Right ventricle myocardium superior (tissue), 1 donor: ENCODE measurements at regions not wholly inside any gene's neighbourhood (a gene's known extent, or its start where the extent isn't known, plus 50 kb on each side); places are given as distances from the start of the nearest gene placed in this dataset.
"Not testable (repeated sequence)": the region's sequence is repeated elsewhere in the genome, so short reads cannot be mapped to it uniquely, and the experiment has no call there.

Experiments used
- ATAC-seq: fragments of 200-7000 bp; cut with Tn5 transposase; one replicate; pipeline ENCODE4 v1.9.1; 2020; ENCODE audit warnings: mild to moderate bottlenecking; ENCODE audit not compliant: poor library complexity
- DNase-seq: peaks from one replicate; pipeline ENCODE4 v3.0.0-alpha.2; 2020
- intact Hi-C: fragments of 100-400 bp; cut with DNase I; formaldehyde crosslinking; loops from one replicate; pipeline ENCODE4 v1.11.2; 2022
- donor health status: DM: no; HTN: yes; CAD: no; lungs with severe emphysema.

DNA sequence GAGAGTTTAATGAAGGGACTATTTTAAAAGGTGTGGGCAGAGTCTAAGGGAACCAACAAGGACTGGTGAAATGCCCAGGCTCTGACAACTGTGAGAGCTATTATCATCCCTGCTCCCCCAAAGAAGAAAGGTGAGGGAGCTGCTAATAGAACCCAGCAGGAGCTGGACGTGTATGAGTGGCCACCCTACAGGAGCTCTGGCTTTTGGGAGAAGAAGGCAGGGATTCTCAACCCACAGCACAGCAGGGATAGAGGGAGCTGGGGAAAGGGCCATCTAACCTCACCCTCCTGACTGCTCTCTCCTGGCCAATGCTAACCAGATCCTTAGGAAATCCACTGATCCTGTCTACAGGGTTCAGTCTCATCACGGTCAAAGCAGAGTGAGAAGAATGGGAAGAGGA, 57.1 kb downstream of the GRIN2B start:
- no peak for DNase-seq
- no peak for ATAC-seq
- intact Hi-C loops = no loop called here

DNA sequence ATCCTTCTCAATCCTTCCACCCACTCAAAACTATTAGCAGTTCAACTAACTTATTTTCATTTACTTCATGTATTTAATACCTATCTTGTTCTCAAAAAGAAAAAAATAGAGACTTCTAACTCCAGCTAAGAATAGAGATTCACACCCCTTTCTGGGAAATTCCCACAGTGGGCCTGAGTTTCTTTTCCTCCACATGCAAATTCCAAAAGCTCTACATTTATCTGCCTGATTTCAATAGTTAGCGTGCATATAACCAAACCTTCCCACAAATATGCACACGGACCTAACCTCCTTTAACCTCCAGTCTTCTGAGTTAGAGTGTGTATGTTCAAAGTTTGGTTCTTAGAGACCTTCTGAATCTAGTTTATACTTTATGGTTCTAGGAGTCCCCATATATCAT, 62.5 kb downstream of the GRIN2B start:
- no peak for DNase-seq
- no peak for ATAC-seq
- intact Hi-C loops = no loop called here

DNA sequence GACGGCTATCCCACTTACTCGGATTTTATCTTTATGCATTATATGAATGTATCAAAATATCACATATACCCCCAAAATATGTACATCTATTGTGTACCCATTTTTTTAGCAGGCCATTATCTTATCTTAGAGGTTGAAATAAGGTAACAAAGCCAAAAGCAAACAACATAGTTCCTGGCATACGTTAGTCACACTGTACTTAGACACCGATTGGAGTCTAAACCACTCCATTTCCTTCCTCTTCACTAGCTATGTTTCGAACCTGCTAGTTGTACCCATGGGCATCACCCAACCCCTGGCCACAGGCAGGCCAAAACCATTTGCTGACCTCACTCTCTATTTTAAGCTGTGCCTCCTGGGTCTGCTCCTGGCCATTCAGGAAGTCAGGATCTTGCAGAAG, 66.3 kb downstream of the GRIN2B start:
- intact Hi-C loops = no loop called here
- ATAC-seq = no peak
- no peak for DNase-seq

GRCh38 chr12:13913371-13913770, 68.0 kb downstream of the GRIN2B start:
- ATAC-seq (no peak), DNase-seq (no peak)
- intact Hi-C loops = no loop called here

DNA sequence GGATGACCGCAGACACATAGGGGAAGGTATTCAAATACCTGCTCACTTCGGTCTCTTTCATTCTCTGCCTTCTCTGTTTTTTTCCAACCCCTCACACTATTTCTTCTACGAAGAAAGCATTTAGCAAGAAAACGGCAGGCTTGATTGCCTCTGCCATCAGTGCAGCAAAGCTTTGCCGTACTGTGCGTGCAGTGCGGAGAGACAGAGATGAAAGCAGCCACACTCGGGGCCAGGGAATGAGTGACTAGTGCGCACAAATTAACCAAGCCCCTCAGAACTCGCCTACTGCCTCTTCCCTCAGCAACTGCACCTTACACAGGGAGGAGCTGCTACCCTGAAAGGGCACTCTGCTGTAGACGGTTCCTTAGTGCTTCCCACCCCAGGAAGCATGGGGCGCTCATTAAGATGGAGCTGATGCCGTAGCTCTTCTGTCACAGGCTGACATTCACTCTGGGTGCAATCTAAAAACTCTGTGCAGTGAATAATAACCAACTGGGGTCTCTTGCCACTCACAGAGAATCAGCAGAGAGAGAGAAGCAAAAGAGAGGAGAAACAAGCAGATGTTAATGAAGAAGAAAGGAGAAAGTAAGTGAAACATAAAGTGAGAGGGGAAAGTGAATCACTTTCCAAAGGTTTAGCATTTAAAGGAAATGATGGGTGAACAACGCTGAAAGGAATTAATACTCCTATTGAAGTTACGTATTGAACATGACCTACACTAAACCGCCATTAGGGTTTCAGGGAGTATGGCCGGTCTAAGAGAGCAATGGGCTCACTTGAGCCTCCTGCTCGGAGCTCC, 69.4 kb downstream of the GRIN2B start:
- intact Hi-C loops = no loop called here
- ATAC-seq (no peak), DNase-seq (no peak)

DNA sequence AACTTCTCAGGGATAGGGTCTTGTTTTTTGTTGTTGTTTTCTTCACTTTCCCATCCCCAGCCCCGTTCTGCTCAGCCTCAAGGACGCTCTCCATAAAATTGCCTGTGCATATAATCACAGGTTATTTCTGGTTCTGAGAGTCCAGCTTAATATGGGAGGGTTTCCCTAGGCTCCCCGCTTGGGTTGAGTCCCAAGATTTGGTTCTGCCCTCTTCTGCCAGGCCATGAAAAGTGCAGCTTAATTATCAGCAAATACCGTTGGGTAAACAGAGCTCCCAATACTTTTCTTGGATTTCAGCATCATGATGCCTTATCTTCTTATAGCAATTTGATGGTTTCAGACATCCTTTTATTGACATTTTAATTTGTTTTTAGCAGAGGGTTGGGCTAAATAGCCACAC, 75.6 kb downstream of the GRIN2B start:
- DNase-seq (no peak), ATAC-seq (no peak)
- intact Hi-C loops = no loop called here

DNA sequence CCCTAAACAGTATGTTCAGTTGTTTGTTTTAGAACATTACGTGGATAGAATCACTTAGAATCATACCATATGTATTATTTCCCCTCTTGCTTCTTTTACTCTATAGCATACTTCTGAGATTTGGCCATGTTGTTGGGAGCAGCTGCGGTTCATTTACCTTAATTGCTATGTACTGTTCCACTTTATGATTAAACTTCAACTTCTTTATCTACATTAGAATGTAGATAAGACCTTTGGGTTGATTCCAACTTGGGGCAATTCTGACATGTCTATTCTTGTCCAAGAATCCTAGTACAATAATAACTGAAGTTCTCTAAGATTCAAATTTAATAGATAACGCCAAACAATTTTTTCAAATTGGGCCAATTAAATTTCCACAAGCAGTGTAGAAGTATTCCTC, 80.7 kb downstream of the GRIN2B start:
- intact Hi-C loops = no loop called here
- no peak for ATAC-seq
- DNase-seq = no peak

DNA sequence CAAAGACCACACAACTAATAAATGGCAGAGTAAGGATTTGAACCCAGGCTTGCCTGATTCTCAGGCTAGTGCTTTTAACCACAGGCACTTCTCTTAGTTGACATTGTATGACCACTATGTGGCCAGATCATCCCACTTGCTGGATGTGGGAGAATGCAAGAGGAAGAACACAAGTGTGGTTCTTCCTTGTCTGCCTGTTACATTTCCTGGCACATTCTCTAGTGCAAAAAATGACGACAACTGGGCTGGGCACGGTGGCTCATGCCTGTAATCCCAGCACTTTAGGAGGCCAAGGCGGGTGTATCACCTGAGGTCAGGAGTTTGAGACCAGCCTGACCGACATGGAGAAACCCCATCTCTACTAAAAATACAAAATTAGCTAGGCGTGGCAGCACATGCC, 83.0 kb downstream of the GRIN2B start:
- intact Hi-C loops, ATAC-seq, DNase-seq: not testable (repeated sequence)

GRCh38 chr12:13897811-13898210, 83.6 kb downstream of the GRIN2B start:
- DNase-seq = no peak
- no peak for ATAC-seq
- intact Hi-C loops = no loop called here

GRCh38 chr12:13896063-13896626, 85.3 kb downstream of the GRIN2B start:
- intact Hi-C loops = no loop called here
- ATAC-seq (no peak), DNase-seq (no peak)

DNA sequence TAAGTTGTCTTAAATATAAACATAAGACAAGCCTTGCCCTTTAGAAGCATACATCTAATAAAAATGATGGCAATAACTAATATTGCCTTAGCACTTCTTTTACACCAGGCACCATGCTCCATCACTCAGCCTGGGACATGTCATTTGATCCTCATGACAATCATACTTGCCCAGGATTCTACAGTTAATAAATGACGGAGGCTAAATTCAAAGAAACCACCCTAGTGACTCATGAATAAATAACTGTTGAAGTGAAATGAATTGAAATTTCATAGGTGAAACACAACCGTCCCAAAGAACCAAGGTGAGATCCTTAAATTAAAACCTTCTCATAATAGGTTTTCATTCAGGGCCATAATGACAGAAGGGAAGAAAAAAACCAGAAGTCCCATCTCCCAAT, 89.5 kb downstream of the GRIN2B start:
- ATAC-seq (no peak), DNase-seq (no peak)
- intact Hi-C loops = no loop called here

- DNase-seq (no peak), ATAC-seq (no peak)
- intact Hi-C loops = no loop called here
Observed at GRCh38 chr12:13890943-13891342, 90.5 kb downstream of the GRIN2B start.

- no peak for DNase-seq
- intact Hi-C loops = no loop called here
- ATAC-seq = no peak
Observed at GRCh38 chr12:13887779-13888388, 93.5 kb downstream of the GRIN2B start.

GRCh38 chr12:13882176-13882575, 99.2 kb downstream of the GRIN2B start:
- ATAC-seq = no peak

DNA sequence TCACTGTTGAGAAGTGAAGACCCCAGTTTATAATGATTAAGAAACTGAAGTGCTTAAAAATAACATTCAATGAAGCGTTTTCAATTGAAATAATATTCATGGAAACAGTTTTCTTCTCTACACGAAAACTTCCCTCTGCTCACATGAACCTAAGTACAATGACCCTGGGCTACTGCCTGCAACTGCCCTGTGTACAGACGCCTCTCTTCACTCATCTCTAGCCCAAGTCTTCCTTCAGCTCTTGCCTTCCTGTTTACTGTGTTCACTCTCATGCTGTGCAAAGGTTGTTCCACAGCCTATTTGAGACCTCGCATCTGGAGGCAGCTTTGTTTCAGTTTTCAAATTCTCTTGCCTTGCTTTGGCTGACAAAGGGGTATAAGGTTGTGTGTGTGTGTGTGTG, 100.8 kb downstream of the GRIN2B start:
- ATAC-seq = no peak
- DNase-seq = no peak
- intact Hi-C loops = no loop called here

More at GRCh38 chr12:13882176-13882575, 99.2 kb downstream of the GRIN2B start:
- intact Hi-C loops = no loop called here
- no peak for DNase-seq

DNA sequence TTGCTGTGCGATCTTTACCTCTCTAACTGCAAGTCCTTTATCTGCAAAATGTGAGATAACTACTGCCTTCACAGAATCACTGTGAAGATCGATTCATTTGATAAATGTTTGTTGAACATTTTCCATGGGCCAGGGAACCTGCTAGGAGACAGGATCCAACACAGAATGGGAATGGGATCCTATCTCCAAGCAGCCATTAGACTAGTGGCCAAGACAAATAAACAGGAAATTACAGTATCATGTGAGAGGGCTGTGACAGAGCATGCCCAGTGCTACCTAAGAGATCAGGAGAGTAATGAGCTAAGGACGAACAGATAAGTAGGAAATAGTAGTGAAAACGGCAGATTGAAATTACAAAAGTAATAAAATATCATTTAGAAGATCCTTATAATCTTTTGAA, 105.7 kb downstream of the GRIN2B start:
- ATAC-seq (no peak), DNase-seq (no peak)
- intact Hi-C loops = no loop called here

DNA sequence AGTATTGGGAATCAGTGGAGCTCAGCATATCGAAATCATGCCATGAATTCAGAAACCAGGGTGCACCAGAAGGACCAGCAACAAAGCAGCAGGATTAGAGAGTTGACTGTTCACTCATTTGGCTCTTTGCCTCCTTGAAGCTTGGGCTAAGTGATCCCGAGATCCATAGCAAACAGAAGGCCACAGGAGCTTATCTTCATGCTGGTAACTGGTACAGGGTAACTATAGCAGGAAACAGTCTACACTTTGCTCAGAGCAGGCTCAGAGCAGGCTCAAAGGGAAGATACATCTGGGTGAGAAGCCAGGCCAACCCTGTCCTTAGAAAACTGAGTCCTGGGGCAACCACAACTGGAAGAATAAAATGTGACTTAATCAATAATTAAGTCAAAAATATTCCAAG, 111.1 kb downstream of the GRIN2B start:
- ATAC-seq = no peak
- intact Hi-C loops = no loop called here
- DNase-seq = no peak

DNA sequence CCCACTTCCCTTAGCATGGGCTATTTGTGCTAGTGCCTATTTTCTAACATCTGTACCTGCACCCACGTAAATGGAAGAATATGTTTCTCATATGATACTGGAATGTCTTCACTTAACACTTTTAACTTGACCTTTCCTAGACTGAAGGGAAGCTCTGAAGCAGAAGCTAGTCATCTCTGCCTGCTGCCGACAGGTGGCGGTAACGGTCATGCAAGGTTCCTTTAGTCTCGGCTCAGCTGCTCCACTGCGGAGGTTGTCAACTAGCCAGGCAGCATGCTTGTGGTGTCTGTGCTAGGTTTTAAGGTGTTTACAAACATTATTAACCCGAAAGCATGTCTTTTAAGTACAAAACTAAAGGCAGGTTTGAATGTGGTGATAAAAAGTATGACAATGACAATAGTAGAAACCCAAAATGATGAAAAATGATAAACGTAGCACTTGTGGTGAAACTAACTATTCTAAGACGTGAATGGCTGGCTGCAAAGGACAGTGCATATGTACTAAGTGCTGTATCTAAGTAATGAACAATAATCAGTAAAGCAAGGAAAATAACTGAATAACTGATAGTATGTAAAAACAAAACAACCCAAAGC, 117.2 kb downstream of the GRIN2B start:
- DNase-seq (peak; percentile 84), ATAC-seq (peak; percentile 78)
- intact Hi-C loops = loop anchor here (5.0 kb wide), 1 partner anchor 293 kb away; no protein-coding TSS in a partner anchor

DNA sequence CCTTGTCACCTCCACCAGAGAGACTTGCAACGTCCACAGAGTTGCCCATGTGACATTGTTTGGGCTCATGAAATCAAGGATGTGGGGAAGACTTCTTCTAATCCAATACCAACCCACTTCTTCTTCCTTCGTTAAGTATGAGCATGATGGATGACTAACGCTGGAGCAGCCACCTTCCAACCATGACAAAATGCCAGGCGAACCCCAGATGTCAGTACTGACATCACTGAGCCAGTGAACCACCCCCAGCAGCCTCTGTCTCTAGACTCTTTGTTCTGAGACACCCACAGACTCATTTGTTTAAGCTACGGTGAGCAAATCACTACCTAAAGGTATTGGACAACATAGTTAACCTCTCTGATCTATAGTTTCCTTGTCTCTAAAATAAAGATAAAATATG, 123.7 kb downstream of the GRIN2B start:
- DNase-seq (no peak), ATAC-seq (no peak)
- intact Hi-C loops = no loop called here

- ATAC-seq (peak; percentile 34), DNase-seq (no peak)
- intact Hi-C loops = no loop called here
Observed at GRCh38 chr12:13853471-13853870, 127.9 kb downstream of the GRIN2B start.
